Activated CD4-positive, alpha-beta T cell treated with anti-CD3 and anti-CD28 coated beads for 48 hours (primary cell): ENCODE measurements at regions not wholly inside any gene's neighbourhood (a gene's known extent, or its start where the extent isn't known, plus 50 kb on each side); places are given as distances from the start of the nearest gene placed in this dataset.
A peak's percentile ranks its signal among the peaks of the same experiment; 100 is the strongest.
"Not testable (repeated sequence)": the region's sequence is repeated elsewhere in the genome, so short reads cannot be mapped to it uniquely, and the experiment has no call there.

Source experiments
- DNase-seq: peaks from one replicate; pipeline ENCODE4 v3.0.0-alpha.2; 2020

DNA sequence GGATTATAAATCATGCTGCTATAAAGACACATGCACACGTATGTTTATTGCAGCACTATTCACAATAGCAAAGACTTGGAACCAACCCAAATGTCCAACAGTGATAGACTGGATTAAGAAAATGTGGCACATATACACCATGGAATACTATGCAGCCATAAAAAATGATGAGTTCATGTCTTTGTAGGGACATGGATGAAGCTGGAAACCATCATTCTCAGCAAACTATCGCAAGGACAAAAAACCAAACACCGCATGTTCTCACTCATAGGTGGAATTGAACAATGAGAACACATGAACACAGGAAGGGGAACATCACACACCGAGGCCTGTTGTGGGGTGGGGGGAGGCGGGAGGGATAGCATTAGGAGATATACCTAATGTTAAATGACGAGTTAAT, 104.5 kb upstream of the RBBP8 start:
- not testable (repeated sequence) for DNase-seq

GRCh38 chr18:22829781-22830180, 103.3 kb upstream of the RBBP8 start:
- DNase-seq = no peak

DNA sequence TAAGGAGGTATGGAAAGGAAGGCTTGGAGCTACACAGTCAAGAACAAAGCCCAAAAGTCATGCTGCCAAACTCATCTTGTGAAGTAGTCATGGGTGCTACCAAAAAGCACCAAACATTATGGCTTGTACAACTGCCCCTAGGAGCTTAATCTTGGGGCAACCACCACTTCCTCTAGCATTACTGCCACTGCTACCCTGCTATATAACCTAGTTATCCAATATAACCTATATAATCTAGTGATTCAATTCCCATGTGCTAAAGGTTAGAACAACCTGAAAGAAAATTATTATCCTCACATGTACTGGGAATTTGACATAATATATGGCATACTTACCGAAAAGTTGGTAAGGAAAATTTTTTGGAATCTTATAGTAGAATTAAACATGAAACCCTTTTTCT, 102.6 kb upstream of the RBBP8 start:
- no peak for DNase-seq

GRCh38 chr18:22831441-22831904, 101.7 kb upstream of the RBBP8 start:
- DNase-seq = peak; percentile 9

- no peak for DNase-seq
Observed at GRCh38 chr18:22836932-22837331, 96.2 kb upstream of the RBBP8 start.

DNA sequence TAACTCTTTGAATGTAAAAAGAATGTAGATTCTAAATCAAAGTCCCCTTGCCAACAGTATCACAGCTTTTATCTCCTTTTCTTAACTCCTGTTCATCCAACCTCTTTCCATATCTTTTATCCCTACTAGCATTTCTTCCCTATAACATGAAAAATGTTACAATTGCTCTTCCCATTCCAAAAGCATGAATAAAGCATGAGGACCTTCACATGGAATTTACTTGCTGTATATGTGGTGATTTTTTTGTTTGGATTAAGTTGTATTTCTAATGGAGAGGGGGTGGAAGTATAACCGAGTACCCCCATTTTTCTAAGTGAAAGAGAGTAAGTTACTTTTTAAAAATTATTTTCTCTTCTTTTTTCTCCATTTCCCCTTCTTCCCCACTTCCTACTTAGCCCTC, 94.9 kb upstream of the RBBP8 start:
- no peak for DNase-seq

DNA sequence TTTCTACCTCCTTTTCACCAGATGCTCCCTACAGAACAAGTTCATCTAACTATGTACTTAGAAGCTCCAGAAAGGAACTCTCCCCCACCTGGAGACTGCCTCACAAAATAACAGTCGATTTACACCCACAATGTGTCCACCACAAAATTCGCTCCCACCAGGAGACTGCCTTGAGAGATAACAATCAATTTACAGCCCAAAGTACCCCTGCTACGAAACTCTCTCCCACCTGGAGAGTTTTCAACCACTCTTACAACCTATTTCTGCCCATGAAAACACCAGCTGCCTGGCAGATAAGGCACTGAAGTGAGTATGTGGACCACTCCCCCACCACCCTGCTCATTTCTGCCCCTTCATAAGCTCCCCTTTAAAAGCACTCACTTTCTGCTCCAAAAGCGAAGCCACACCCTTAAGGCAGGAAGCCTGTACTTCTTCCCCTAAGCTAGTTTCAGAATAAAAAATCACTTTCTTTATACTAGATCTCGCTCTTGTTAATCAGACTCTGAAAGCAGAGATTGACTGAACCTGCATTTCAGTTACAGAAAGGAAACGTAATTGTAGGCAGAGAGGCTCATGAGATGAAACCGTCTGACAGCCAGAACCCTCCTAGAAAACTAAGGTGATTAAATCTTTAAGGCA, 94.4 kb upstream of the RBBP8 start:
- DNase-seq = peak; percentile 15

DNA sequence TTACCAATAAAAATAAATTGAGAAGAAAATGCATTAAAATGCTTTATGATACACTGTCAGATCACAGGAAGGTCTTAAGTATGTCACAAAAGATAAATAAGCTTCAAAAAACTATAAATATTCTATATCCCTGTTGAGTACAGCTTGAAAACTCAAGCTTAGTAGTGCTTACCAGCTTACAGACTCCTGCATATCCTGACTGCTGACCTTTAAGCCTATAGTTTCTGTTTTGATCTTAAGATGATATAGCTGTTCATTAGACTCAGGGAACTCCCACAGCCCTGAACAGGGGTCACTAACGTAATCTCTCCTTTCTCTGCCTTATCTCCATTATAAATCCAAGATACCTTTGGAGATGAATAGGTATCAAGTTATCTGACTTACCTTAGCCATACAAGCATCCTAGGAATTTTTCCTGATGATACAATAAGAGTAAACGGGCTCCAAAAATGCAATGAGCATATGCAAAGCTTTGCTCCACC, 93.7 kb upstream of the RBBP8 start:
- no peak for DNase-seq

DNA sequence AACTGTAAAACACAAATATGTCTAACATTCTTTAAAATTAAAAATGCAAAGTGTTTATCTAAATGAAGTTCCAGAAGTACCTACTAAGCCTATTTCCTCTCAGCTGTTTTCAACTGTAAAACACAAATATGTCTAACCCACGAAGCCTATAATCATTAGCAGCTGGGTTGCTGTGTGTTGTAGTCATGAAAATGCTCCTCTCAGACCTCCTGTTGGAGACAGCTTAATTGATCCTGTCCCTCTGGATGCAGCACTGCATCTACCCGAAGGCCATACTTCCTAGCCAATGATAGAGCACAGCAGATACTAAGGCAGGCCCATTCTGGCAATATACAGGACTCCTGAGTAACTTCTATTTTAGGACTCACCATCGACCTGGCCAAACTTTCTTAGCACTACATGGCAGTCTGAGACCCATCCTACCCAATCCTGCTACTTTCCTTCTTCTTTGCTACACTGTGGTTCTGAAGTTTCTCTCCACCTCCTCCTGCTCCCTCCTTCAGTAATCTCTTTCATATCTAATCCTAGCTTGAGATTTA, 92.5 kb upstream of the RBBP8 start:
- no peak for DNase-seq

DNA sequence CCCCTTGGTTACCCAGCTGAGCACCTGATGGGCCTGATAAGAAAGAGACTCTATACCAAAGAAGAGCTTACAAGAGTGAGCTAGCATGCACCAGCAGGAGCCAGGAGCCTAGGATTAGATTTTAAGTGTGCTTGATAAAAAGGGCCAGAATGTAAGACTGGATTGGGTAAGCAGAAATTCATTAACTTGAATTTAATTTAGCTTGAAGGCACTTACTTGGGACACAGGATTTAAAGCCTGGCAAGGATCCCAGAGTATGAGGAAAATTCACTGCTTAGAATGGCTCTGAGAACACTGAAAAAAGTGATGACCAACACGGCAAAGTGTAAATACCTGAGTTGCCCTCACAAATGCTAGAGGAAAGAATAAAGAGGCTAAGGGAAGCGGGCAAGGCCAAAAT, 91.3 kb upstream of the RBBP8 start:
- no peak for DNase-seq

- DNase-seq = no peak
Observed at GRCh38 chr18:22844190-22844589, 88.9 kb upstream of the RBBP8 start.

DNA sequence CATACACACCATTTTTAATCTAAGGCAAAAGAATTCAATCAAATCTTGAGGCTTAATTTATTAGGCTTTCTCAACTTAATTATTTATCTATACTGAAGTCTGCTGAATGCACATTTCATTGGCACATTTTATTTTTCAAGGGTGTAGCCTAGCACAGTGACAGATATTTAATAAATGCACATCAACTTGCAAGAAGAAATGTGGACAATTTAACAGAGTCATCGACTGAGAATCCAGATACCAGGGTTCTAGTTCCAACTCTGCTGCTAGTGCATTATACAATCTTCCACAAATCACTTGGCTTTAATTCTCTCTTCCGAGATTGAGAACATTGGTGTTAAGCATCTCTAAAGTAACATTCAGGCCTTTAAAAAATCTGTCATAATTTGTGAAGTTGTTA, 88.5 kb upstream of the RBBP8 start:
- no peak for DNase-seq

DNA sequence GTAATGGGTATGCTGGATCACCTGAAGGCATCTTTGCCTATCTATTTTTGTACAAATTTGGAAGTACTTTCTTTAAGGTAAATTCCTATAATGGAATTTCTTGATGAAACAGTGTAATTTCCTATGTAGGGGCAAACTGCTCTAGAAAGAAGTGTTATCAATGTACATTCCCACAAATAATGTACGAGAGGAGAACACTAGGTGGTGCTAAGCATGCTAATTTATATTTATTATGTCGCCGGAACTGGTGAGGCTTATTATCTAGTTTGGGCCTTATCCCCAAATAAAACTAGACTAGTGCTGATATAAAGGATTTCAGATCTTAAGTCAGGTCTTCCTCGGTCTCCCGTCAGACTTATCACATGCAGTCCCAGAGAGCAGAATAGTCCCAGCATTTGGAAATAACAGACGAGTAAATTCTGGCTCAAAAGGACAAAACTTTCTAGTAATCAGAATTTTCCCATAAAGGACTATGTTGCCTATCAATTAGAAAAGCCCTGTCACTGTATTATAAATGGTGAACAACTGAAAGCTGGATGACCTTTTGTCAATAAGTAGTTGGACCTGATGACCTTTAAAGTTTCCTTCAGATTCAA, 86.9 kb upstream of the RBBP8 start:
- no peak for DNase-seq

DNA sequence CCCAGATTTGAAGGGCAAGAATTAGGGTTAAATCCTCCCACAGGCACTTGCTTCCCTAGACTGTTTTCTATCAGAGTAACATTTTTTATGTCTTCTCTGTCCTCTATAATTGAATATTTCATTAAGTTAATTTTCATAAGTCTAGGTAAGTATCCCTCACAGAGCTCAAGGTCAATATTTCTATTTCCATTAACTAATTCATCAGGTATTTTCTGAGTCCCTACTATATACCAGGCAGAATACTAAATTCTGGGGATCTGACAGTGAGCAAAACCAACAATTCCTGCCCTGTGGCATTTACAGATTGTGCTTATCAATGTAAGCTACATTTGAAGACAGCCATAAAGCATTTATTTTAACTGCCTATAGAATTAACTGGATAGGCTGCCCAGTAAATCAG, 86.4 kb upstream of the RBBP8 start:
- no peak for DNase-seq

GRCh38 chr18:22847392-22847791, 85.7 kb upstream of the RBBP8 start:
- no peak for DNase-seq

- DNase-seq = no peak
Observed at GRCh38 chr18:22847867-22848451, 85.2 kb upstream of the RBBP8 start.

DNA sequence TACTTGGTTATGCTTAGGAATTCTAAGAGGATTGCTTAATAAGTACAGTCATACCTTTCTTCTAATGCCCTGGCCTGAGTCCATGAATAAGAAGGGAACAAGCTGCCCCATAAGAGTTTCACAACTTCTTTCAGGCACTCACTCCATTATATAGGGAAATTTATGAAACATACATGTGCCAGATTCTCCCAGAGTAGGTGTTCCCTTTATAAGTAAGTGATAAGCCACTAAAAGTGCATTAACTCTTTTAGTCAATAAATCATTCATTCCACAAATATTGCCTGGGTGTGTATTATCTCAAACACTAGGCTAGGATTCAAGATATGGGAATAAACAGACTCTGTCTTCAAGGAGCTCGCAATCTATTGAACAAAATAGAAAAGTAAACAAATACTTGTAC, 84.5 kb upstream of the RBBP8 start:
- no peak for DNase-seq

GRCh38 chr18:22856870-22857269, 76.3 kb upstream of the RBBP8 start:
- DNase-seq = no peak

- no peak for DNase-seq
Observed at GRCh38 chr18:22858121-22858520, 75.0 kb upstream of the RBBP8 start.

- no peak for DNase-seq
Observed at GRCh38 chr18:22860807-22861206, 72.3 kb upstream of the RBBP8 start.

DNA sequence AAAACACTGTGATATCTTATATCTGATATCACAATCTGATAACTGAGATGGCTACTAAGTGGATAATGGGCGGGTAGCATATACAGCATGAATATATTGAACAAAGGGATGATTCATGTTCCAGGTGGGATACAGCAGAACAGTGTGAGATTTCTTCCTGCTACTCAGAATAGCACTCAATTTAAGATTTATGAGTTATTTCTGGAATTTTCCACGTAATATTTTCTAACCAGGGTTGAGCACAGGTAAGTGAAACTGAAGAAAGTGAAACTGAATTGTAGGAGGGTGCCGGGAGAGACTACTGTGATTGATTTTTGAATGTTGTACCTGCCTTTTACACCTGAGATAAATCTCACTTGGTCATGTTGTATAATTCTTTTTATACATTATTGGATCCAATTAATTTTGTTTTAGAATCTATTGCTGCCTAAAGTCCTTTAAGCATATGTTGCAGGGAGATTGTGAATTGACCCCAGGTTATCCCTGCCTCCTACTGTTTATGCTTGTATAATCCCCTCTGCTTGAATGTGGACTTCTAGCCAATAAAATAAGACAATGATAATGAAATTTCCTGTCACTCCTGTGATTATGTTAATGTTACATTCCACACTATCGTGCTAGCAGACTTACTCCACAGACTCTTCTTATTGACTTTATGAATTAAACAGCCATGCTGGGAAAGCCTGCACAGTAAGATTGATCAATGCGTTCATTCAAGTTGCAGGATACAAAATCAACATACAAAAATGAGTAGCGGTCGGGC, 67.6 kb upstream of the RBBP8 start:
- DNase-seq = no peak

GRCh38 chr18:22868831-22869230, 64.3 kb upstream of the RBBP8 start:
- no peak for DNase-seq

GRCh38 chr18:22871809-22872525, 61.2 kb upstream of the RBBP8 start:
- DNase-seq = no peak
